ENCODE measurements at regions not wholly inside any gene's neighbourhood (a gene's known extent, or its start where the extent isn't known, plus 50 kb on each side); places are given as distances from the start of the nearest gene placed in this dataset.

GRCh38 chr12:115204957-115205754, 521.2 kb upstream of the TBX3 start:
- H3K27me3 ChIP-seq (ENCODE audit: control insufficient read depth, insufficient read depth, low read length): no peaks in the 10 kb centered on the region
- no peak for DNase-seq (ENCODE audit: low read depth)
- no peaks in the 10 kb centered on the region for H3K36me3 ChIP-seq (ENCODE audit: control insufficient read depth, insufficient read depth, low read length)
- no peak for TF ChIP-seq CTCF (IDR thresholded peaks at IDR 0.05; ENCODE audit: insufficient read depth, low read length, poor library complexity, severe bottlenecking)
- H3K4me3 ChIP-seq (ENCODE audit: low read depth, low read length): no peak overlapping the region

- H3K27me3 ChIP-seq (ENCODE audit: control insufficient read depth, insufficient read depth, low read length): no peaks in the 10 kb centered on the region
- DNase-seq (ENCODE audit: low read depth): no peak
- no peak for TF ChIP-seq CTCF (IDR thresholded peaks at IDR 0.05; ENCODE audit: insufficient read depth, low read length, poor library complexity, severe bottlenecking)
- H3K4me3 ChIP-seq (ENCODE audit: low read depth, low read length): no peak overlapping the region
- no peaks in the 10 kb centered on the region for H3K36me3 ChIP-seq (ENCODE audit: control insufficient read depth, insufficient read depth, low read length)
These were observed 519.7 kb upstream of the TBX3 start for GRCh38 chr12:115203701-115204100.

GRCh38 chr12:115201966-115202365, 518.0 kb upstream of the TBX3 start:
- no peaks in the 10 kb centered on the region for H3K36me3 ChIP-seq (ENCODE audit: control insufficient read depth, insufficient read depth, low read length)
- no peaks in the 10 kb centered on the region for H3K27me3 ChIP-seq (ENCODE audit: control insufficient read depth, insufficient read depth, low read length)
- no peak for DNase-seq (ENCODE audit: low read depth)
- H3K4me3 ChIP-seq (ENCODE audit: low read depth, low read length): no peak overlapping the region
- TF ChIP-seq CTCF (IDR thresholded peaks at IDR 0.05; ENCODE audit: insufficient read depth, low read length, poor library complexity, severe bottlenecking): no peak

GRCh38 chr12:115199831-115200230, 515.9 kb upstream of the TBX3 start:
- H3K27me3 ChIP-seq (ENCODE audit: control insufficient read depth, insufficient read depth, low read length): no peaks in the 10 kb centered on the region
- no peak for DNase-seq (ENCODE audit: low read depth)

GRCh38 chr12:115194857-115195256, 510.9 kb upstream of the TBX3 start:
- Histone ChIP-seq H3K4me3 (ENCODE audit: low read depth, low read length) (no peak overlapping the region), H3K36me3 (ENCODE audit: control insufficient read depth, insufficient read depth, low read length) (no peaks in the 10 kb centered on the region), H3K27me3 (ENCODE audit: control insufficient read depth, insufficient read depth, low read length) (no peaks in the 10 kb centered on the region)
- no peak for TF ChIP-seq CTCF (IDR thresholded peaks at IDR 0.05; ENCODE audit: insufficient read depth, low read length, poor library complexity, severe bottlenecking)
- DNase-seq (ENCODE audit: low read depth): no peak

More at GRCh38 chr12:115199831-115200230, 515.9 kb upstream of the TBX3 start:
- no peak for TF ChIP-seq CTCF (IDR thresholded peaks at IDR 0.05; ENCODE audit: insufficient read depth, low read length, poor library complexity, severe bottlenecking)
- Histone ChIP-seq H3K36me3 (ENCODE audit: control insufficient read depth, insufficient read depth, low read length) (no peaks in the 10 kb centered on the region), H3K4me3 (ENCODE audit: low read depth, low read length) (no peak overlapping the region)

- H3K27me3 ChIP-seq (ENCODE audit: control insufficient read depth, insufficient read depth, low read length): no peaks in the 10 kb centered on the region
- H3K4me3 ChIP-seq (ENCODE audit: low read depth, low read length): no peak overlapping the region
- DNase-seq (ENCODE audit: low read depth): no peak
- no peak for TF ChIP-seq CTCF (IDR thresholded peaks at IDR 0.05; ENCODE audit: insufficient read depth, low read length, poor library complexity, severe bottlenecking)
- no peaks in the 10 kb centered on the region for H3K36me3 ChIP-seq (ENCODE audit: control insufficient read depth, insufficient read depth, low read length)
These were observed 510.5 kb upstream of the TBX3 start for GRCh38 chr12:115194448-115194847.

Measured in kidney epithelial cell (primary cell).